WTC11 (cell line): ENCODE measurements at regions not wholly inside any gene's neighbourhood (a gene's known extent, or its start where the extent isn't known, plus 50 kb on each side); places are given as distances from the start of the nearest gene placed in this dataset.

Experiments used
- CREB1 ChIP-seq: sonication (generic); formaldehyde crosslinking; IDR thresholded peaks from 2 replicates; pipeline ENCODE4 v1.8.0; 2023; ENCODE audit warnings: mild to moderate bottlenecking, missing genetic modification reagents
- CTCF ChIP-seq: fragments of 200-600 bp; IDR thresholded peaks from 2 replicates; pipeline ENCODE4 v1.8.0; 2022; ENCODE audit warnings: antibody characterized with exemption
- E2F5 ChIP-seq: sonication (generic); formaldehyde crosslinking; IDR thresholded peaks from 2 replicates; pipeline ENCODE4 v1.8.1; 2022; ENCODE audit warnings: mild to moderate bottlenecking, moderate library complexity, missing genetic modification reagents
- ELF4 ChIP-seq: sonication (generic); formaldehyde crosslinking; IDR thresholded peaks from 2 replicates; pipeline ENCODE4 v1.8.1; 2022; ENCODE audit warnings: low read depth, mild to moderate bottlenecking, moderate library complexity, missing genetic modification reagents
- ESRRA ChIP-seq: sonication (generic); formaldehyde crosslinking; IDR thresholded peaks from 2 replicates; pipeline ENCODE4 v1.8.1; 2022; ENCODE audit warnings: mild to moderate bottlenecking, missing genetic modification reagents, borderline replicate concordance
- FOXK1 ChIP-seq: sonication (generic); formaldehyde crosslinking; IDR thresholded peaks from 2 replicates; pipeline ENCODE4 v1.8.0; 2022; ENCODE audit warnings: mild to moderate bottlenecking, moderate library complexity, missing genetic modification reagents
- MAX ChIP-seq: sonication (generic); formaldehyde crosslinking; IDR thresholded peaks from 2 replicates; pipeline ENCODE4 v1.8.0; 2022; ENCODE audit warnings: mild to moderate bottlenecking, missing genetic modification reagents
- MYBL2 ChIP-seq: sonication (generic); formaldehyde crosslinking; IDR thresholded peaks from 2 replicates; pipeline ENCODE4 v1.8.1; 2023; ENCODE audit warnings: mild to moderate bottlenecking, moderate library complexity, missing genetic modification reagents
- NFE2L1 ChIP-seq: sonication (generic); formaldehyde crosslinking; IDR thresholded peaks from 2 replicates; pipeline ENCODE4 v1.8.1; 2023; ENCODE audit warnings: missing genetic modification reagents
- ZNF121 ChIP-seq: sonication (generic); formaldehyde crosslinking; IDR thresholded peaks from 2 replicates; pipeline ENCODE4 v1.8.0; 2023; ENCODE audit warnings: missing genetic modification reagents
- ZNF219 ChIP-seq: sonication (generic); formaldehyde crosslinking; IDR thresholded peaks from 2 replicates; pipeline ENCODE4 v1.8.0; 2023; ENCODE audit warnings: missing genetic modification reagents, mild to moderate bottlenecking, borderline replicate concordance
- ZNF263 ChIP-seq: sonication (generic); formaldehyde crosslinking; IDR thresholded peaks from 2 replicates; pipeline ENCODE4 v1.8.1; 2022; ENCODE audit warnings: low read depth, mild to moderate bottlenecking, moderate library complexity, missing genetic modification reagents
- ZNF532 ChIP-seq: fragments of 250-450 bp; sonication (Bioruptor Pico); IDR thresholded peaks from 2 replicates; pipeline ENCODE4 v1.9.0; 2021; ENCODE audit warnings: mild to moderate bottlenecking, borderline replicate concordance

GRCh38 chr1:189627427-189627826, 850.2 kb downstream of the BRINP3 start:
- no peak for TF ChIP-seq FOXK1
- no peak for TF ChIP-seq MAX
- TF ChIP-seq ZNF263 (CRISPR knock-in tag) = no peak
- TF ChIP-seq E2F5 (CRISPR knock-in tag) = no peak
- TF ChIP-seq ELF4 (CRISPR knock-in tag) = no peak
- TF ChIP-seq ZNF532 (CRISPR knock-in tag) = no peak
- TF ChIP-seq CREB1 (CRISPR knock-in tag) = no peak
- TF ChIP-seq ZNF219 = no peak
- no peak for TF ChIP-seq CTCF
- no peak for TF ChIP-seq NFE2L1 (CRISPR knock-in tag)
- no peak for TF ChIP-seq MYBL2 (CRISPR knock-in tag)
- no peak for TF ChIP-seq ZNF121 (CRISPR knock-in tag)
- TF ChIP-seq ESRRA (CRISPR knock-in tag) = no peak
